ENCODE measurements at regions not wholly inside any gene's neighbourhood (a gene's known extent, or its start where the extent isn't known, plus 50 kb on each side); places are given as distances from the start of the nearest gene placed in this dataset.
A peak's percentile ranks its signal among the peaks of the same experiment; 100 is the strongest.

DNA sequence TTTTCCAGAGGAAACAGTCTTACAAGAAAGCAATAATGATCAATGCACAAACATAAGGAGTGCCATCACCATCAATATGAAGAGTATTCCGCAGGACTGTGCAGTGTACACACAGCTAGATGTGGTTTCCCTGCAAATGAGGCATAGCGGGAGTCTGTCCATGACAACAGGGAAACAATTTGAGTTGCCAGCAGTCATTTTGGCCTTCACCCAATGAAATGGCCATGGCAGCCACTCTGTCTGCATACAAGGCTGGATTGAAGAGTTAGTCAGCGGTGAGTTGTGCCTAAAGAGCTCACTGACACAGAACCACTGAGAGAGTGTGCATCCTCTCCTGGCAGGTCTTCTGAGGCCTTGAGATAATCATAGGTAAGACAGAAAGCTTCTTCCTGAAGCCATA, 303.3 kb downstream of the IPMK start:
- H3K36me3 ChIP-seq (ENCODE audit: control insufficient read depth in 4 of 4, insufficient read depth in 4 of 4, low read length in 3 of 4), result no peaks in the 10 kb centered on the region
- H3K4me1 ChIP-seq (ENCODE audit: control extremely low read depth in 1 of 4, control insufficient read depth in 4 of 4, insufficient read depth in 4 of 4, low read length in 3 of 4), result no peaks in the 10 kb centered on the region
- H3K9me3 ChIP-seq (ENCODE audit: control extremely low read depth in 1 of 5, control insufficient read depth in 4 of 5, insufficient read depth in 2 of 5, low read depth in 1 of 5, low read length in 4 of 5), result no peaks in the 10 kb centered on the region
- H3K27ac ChIP-seq (ENCODE audit: insufficient read depth in 1 of 2, low read depth in 1 of 2, low read length in 2 of 2, poor library complexity in 1 of 2, severe bottlenecking in 2 of 2), result no peak overlapping the region
- WGBS (ENCODE audit: insufficient coverage), result 100% methylated on average over 3 of the region's 3 CpGs
- ChIA-PET CTCF (no interaction called here), POLR2A (no interaction called here)
- no peak overlapping the region for H3K4me3 ChIP-seq (ENCODE audit: control insufficient read depth in 1 of 7, extremely low read depth in 1 of 7, insufficient read depth in 4 of 7, low read depth in 2 of 7, low read length in 6 of 7)
- DNase-seq, result no peak
- no peaks in the 10 kb centered on the region for H3K27me3 ChIP-seq (replicated peaks in 2 of 5; ENCODE audit: control insufficient read depth in 4 of 5, insufficient read depth in 5 of 5, low read length in 4 of 5)

GRCh38 chr10:57963546-57963945, 304.1 kb downstream of the IPMK start:
- DNase-seq, result peak; percentile 6 to 85 (median 38)
- ChIA-PET POLR2A (no interaction called here), CTCF (no interaction called here)
- no peak overlapping the region for H3K4me3 ChIP-seq (ENCODE audit: control insufficient read depth in 1 of 7, extremely low read depth in 1 of 7, insufficient read depth in 4 of 7, low read depth in 2 of 7, low read length in 6 of 7)
- no peaks in the 10 kb centered on the region for H3K27me3 ChIP-seq (replicated peaks in 2 of 5; ENCODE audit: control insufficient read depth in 4 of 5, insufficient read depth in 5 of 5, low read length in 4 of 5)
- no peak overlapping the region for H3K27ac ChIP-seq (ENCODE audit: insufficient read depth in 1 of 2, low read depth in 1 of 2, low read length in 2 of 2, poor library complexity in 1 of 2, severe bottlenecking in 2 of 2)
- H3K4me1 ChIP-seq (ENCODE audit: control extremely low read depth in 1 of 4, control insufficient read depth in 4 of 4, insufficient read depth in 4 of 4, low read length in 3 of 4), result no peaks in the 10 kb centered on the region
- no peaks in the 10 kb centered on the region for H3K36me3 ChIP-seq (ENCODE audit: control insufficient read depth in 4 of 4, insufficient read depth in 4 of 4, low read length in 3 of 4)
- whole genome bisulfite sequencing (ENCODE audit: insufficient coverage), result 100% methylated on average over 1 of the region's 2 CpGs
- no peaks in the 10 kb centered on the region for H3K9me3 ChIP-seq (ENCODE audit: control extremely low read depth in 1 of 5, control insufficient read depth in 4 of 5, insufficient read depth in 2 of 5, low read depth in 1 of 5, low read length in 4 of 5)

DNA sequence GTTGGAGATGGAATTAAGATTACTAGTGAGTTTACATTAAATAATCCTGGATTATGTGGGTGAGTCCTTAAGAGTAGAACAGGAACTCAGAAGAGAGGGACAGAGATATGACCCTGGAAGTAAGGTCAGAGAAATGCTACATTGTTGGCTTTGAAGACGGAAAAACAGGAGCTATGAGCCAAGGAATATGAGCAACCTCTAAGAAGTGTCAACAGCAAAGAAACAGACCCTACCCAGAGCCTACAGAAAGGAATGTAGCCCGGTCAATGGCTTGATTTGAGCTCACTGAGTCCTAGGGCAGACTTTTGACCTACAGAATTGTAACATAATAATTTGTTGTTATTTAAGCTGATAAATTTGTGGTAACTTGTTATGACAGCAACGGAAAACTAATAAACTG, 304.9 kb downstream of the IPMK start:
- 100% methylated on average over 1 of the region's 3 CpGs for WGBS (ENCODE audit: insufficient coverage)
- POLR2A ChIA-PET, result no interaction called here
- Histone ChIP-seq H3K4me1 (ENCODE audit: control extremely low read depth in 1 of 4, control insufficient read depth in 4 of 4, insufficient read depth in 4 of 4, low read length in 3 of 4) (no peaks in the 10 kb centered on the region), H3K27ac (ENCODE audit: insufficient read depth in 1 of 2, low read depth in 1 of 2, low read length in 2 of 2, poor library complexity in 1 of 2, severe bottlenecking in 2 of 2) (no peak overlapping the region), H3K27me3 (replicated peaks in 2 of 5; ENCODE audit: control insufficient read depth in 4 of 5, insufficient read depth in 5 of 5, low read length in 4 of 5) (no peaks in the 10 kb centered on the region), H3K9me3 (ENCODE audit: control extremely low read depth in 1 of 5, control insufficient read depth in 4 of 5, insufficient read depth in 2 of 5, low read depth in 1 of 5, low read length in 4 of 5) (no peaks in the 10 kb centered on the region), H3K4me3 (ENCODE audit: control insufficient read depth in 1 of 7, extremely low read depth in 1 of 7, insufficient read depth in 4 of 7, low read depth in 2 of 7, low read length in 6 of 7) (no peak overlapping the region), H3K36me3 (ENCODE audit: control insufficient read depth in 4 of 4, insufficient read depth in 4 of 4, low read length in 3 of 4) (no peaks in the 10 kb centered on the region)
- CTCF ChIA-PET, result no interaction called here
- no peak for DNase-seq

- no CpG with 5 or more reads among the region's 2 CpGs for WGBS (ENCODE audit: insufficient coverage)
- Histone ChIP-seq H3K27me3 (replicated peaks in 2 of 5; ENCODE audit: control insufficient read depth in 4 of 5, insufficient read depth in 5 of 5, low read length in 4 of 5) (no peaks in the 10 kb centered on the region), H3K27ac (ENCODE audit: insufficient read depth in 1 of 2, low read depth in 1 of 2, low read length in 2 of 2, poor library complexity in 1 of 2, severe bottlenecking in 2 of 2) (no peak overlapping the region), H3K36me3 (ENCODE audit: control insufficient read depth in 4 of 4, insufficient read depth in 4 of 4, low read length in 3 of 4) (no peaks in the 10 kb centered on the region), H3K9me3 (ENCODE audit: control extremely low read depth in 1 of 5, control insufficient read depth in 4 of 5, insufficient read depth in 2 of 5, low read depth in 1 of 5, low read length in 4 of 5) (no peaks in the 10 kb centered on the region), H3K4me1 (ENCODE audit: control extremely low read depth in 1 of 4, control insufficient read depth in 4 of 4, insufficient read depth in 4 of 4, low read length in 3 of 4) (no peaks in the 10 kb centered on the region), H3K4me3 (ENCODE audit: control insufficient read depth in 1 of 7, extremely low read depth in 1 of 7, insufficient read depth in 4 of 7, low read depth in 2 of 7, low read length in 6 of 7) (no peak overlapping the region)
- no peak for DNase-seq
- POLR2A ChIA-PET, result no interaction called here
- CTCF ChIA-PET, result no interaction called here
Observed at GRCh38 chr10:57961487-57961886, 306.2 kb downstream of the IPMK start.

DNA sequence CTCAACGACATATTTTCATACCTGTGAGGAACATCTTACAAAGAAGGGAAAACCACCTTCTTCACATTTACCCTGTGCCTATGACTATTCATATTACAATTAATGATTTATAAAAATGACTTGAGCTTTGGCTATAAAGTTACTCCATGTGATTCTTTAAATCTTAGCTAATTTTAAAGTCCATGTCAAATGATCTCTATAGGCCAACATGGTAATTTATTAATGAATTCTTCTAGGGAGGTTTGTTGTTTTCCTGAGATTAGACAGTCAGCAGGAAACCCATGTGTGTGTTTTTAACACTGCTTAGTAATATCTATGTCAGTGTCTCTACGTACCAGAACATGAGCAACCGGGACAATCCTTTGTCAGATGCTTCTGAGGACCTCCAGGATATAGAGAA, 307.3 kb downstream of the IPMK start:
- POLR2A ChIA-PET, result no interaction called here
- Histone ChIP-seq H3K27me3 (replicated peaks in 2 of 5; ENCODE audit: control insufficient read depth in 4 of 5, insufficient read depth in 5 of 5, low read length in 4 of 5) (no peaks in the 10 kb centered on the region), H3K36me3 (ENCODE audit: control insufficient read depth in 4 of 4, insufficient read depth in 4 of 4, low read length in 3 of 4) (no peaks in the 10 kb centered on the region), H3K27ac (ENCODE audit: insufficient read depth in 1 of 2, low read depth in 1 of 2, low read length in 2 of 2, poor library complexity in 1 of 2, severe bottlenecking in 2 of 2) (no peak overlapping the region), H3K4me3 (ENCODE audit: control insufficient read depth in 1 of 7, extremely low read depth in 1 of 7, insufficient read depth in 4 of 7, low read depth in 2 of 7, low read length in 6 of 7) (no peak overlapping the region), H3K9me3 (ENCODE audit: control extremely low read depth in 1 of 5, control insufficient read depth in 4 of 5, insufficient read depth in 2 of 5, low read depth in 1 of 5, low read length in 4 of 5) (no peaks in the 10 kb centered on the region), H3K4me1 (ENCODE audit: control extremely low read depth in 1 of 4, control insufficient read depth in 4 of 4, insufficient read depth in 4 of 4, low read length in 3 of 4) (no peaks in the 10 kb centered on the region)
- no CpG with 5 or more reads among the region's 3 CpGs for WGBS (ENCODE audit: insufficient coverage)
- no peak for DNase-seq
- CTCF ChIA-PET, result no interaction called here

DNA sequence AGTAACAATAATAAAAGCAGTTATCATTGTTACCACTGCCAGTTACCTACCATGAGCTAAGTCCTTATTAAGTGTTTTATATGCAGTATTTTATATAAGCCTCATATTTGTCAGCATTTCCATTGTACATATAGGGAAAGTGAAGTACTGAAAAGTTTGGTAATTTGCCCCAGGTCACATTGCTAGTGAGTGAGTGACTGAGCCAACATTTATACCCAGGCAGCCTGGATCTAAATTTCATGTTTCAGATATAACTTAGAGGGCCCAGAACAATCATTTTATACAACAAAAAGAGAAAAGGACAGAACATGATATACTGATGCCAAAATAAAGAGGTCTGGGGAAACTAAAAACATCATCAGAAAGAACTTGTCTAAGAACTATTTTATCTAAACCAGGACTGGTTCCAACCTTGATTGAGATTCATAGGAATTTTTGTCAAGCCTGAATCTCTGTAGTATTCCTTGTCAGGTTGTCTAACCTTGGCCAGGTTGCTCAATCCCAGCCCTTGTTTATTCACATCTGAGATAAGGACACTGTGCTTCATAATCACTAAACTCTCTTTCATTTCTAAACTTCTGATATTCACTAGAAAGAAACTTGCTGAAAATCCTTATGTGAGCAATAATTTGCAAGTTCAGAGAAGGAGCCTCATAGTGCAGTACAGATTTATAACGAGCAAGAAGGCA, 308.2 kb downstream of the IPMK start:
- Histone ChIP-seq H3K9me3 (ENCODE audit: control extremely low read depth in 1 of 5, control insufficient read depth in 4 of 5, insufficient read depth in 2 of 5, low read depth in 1 of 5, low read length in 4 of 5) (no peaks in the 10 kb centered on the region), H3K36me3 (ENCODE audit: control insufficient read depth in 4 of 4, insufficient read depth in 4 of 4, low read length in 3 of 4) (no peaks in the 10 kb centered on the region), H3K27ac (ENCODE audit: insufficient read depth in 1 of 2, low read depth in 1 of 2, low read length in 2 of 2, poor library complexity in 1 of 2, severe bottlenecking in 2 of 2) (no peak overlapping the region), H3K4me3 (ENCODE audit: control insufficient read depth in 1 of 7, extremely low read depth in 1 of 7, insufficient read depth in 4 of 7, low read depth in 2 of 7, low read length in 6 of 7) (no peak overlapping the region), H3K4me1 (ENCODE audit: control extremely low read depth in 1 of 4, control insufficient read depth in 4 of 4, insufficient read depth in 4 of 4, low read length in 3 of 4) (no peaks in the 10 kb centered on the region), H3K27me3 (replicated peaks in 2 of 5; ENCODE audit: control insufficient read depth in 4 of 5, insufficient read depth in 5 of 5, low read length in 4 of 5) (no peaks in the 10 kb centered on the region)
- ChIA-PET POLR2A (no interaction called here), CTCF (no interaction called here)
- no CpG with 5 or more reads among the region's 1 CpG for WGBS (ENCODE audit: insufficient coverage)
- no peak for DNase-seq

DNA sequence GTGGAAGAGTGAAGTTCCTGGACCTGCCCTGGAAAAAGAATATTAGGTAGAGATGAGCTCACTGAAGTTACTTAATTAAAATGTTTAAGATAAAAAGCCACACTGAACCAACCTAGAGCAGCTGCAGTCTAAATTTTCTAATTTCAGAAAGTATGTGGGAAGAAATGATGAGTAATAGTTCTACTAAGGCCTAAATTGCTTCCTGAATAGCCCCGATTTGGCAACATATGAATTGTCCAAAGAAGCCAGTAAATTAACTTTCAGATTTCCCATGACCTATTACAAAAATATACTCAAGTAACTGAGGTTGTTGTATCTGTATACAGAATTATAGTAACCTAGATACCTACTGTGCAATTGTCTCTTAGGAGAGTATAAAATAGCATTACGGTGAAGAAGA, 312.6 kb downstream of the IPMK start:
- WGBS (ENCODE audit: insufficient coverage), result no CpG with 5 or more reads among the region's 2 CpGs
- no peak for DNase-seq
- H3K27me3 ChIP-seq (replicated peaks in 2 of 5; ENCODE audit: control insufficient read depth in 4 of 5, insufficient read depth in 5 of 5, low read length in 4 of 5), result no peaks in the 10 kb centered on the region
- H3K4me3 ChIP-seq (ENCODE audit: control insufficient read depth in 1 of 7, extremely low read depth in 1 of 7, insufficient read depth in 4 of 7, low read depth in 2 of 7, low read length in 6 of 7), result no peak overlapping the region
- no peaks in the 10 kb centered on the region for H3K9me3 ChIP-seq (ENCODE audit: control extremely low read depth in 1 of 5, control insufficient read depth in 4 of 5, insufficient read depth in 2 of 5, low read depth in 1 of 5, low read length in 4 of 5)
- no peak overlapping the region for H3K27ac ChIP-seq (ENCODE audit: insufficient read depth in 1 of 2, low read depth in 1 of 2, low read length in 2 of 2, poor library complexity in 1 of 2, severe bottlenecking in 2 of 2)
- CTCF ChIA-PET, result no interaction called here
- POLR2A ChIA-PET, result no interaction called here
- H3K4me1 ChIP-seq (ENCODE audit: control extremely low read depth in 1 of 4, control insufficient read depth in 4 of 4, insufficient read depth in 4 of 4, low read length in 3 of 4), result no peaks in the 10 kb centered on the region
- H3K36me3 ChIP-seq (ENCODE audit: control insufficient read depth in 4 of 4, insufficient read depth in 4 of 4, low read length in 3 of 4), result no peaks in the 10 kb centered on the region
